Stomach (tissue), 8 donors: ENCODE measurements at regions not wholly inside any gene's neighbourhood (a gene's known extent, or its start where the extent isn't known, plus 50 kb on each side); places are given as distances from the start of the nearest gene placed in this dataset.

Experiments used
- DNase-seq, 2 donors: peaks; one replicate each; pipeline versions ENCODE4 v3.0.0 to v3.0.0-alpha.2; 2013 to 2019
- H3K27ac ChIP-seq, 5 donors: fragments of 200-600 bp in 4 of 5; sonication (generic) in 4 of 5; one replicate each; pipeline ENCODE4 v1.5.1; 2013 to 2019; ENCODE audit warnings: mild to moderate bottlenecking in 1 of 5, moderate library complexity in 1 of 5
- H3K27me3 ChIP-seq, 3 donors: fragments of 200-600 bp; sonication (generic); one replicate each; pipeline ENCODE4 v1.5.1; 2017 to 2019; ENCODE audit warnings: mixed run types in 1 of 3
- H3K36me3 ChIP-seq, 4 donors: fragments of 200-600 bp; sonication (generic); 1 replicate in 3 of 4; 2 replicates in 1 of 4; pipeline ENCODE4 v1.5.1; 2016 to 2019
- H3K4me1 ChIP-seq, 4 donors: fragments of 200-600 bp; sonication (generic); one replicate each; pipeline ENCODE4 v1.5.1; 2016 to 2019
- H3K4me3 ChIP-seq, 4 donors: fragments of 200-600 bp; sonication (generic) in 3 of 4; one replicate each; pipeline ENCODE4 v1.5.1; 2016 to 2019; ENCODE audit warnings: mild to moderate bottlenecking in 1 of 4
- H3K9me3 ChIP-seq, 4 donors: fragments of 200-600 bp; sonication (generic); one replicate each; pipeline ENCODE4 v1.5.1; 2016 to 2019
- EP300 ChIP-seq: sonication (generic); formaldehyde crosslinking; IDR thresholded peaks from one replicate; pipeline ENCODE4 v1.6.1; 2017; ENCODE audit warnings: antibody characterized with exemption
- POLR2A ChIP-seq, 4 donors: fragments of 450-650 bp; IDR thresholded peaks; one replicate each; pipeline ENCODE4 v1.6.1; 2016; ENCODE audit warnings: antibody characterized with exemption in 4 of 4, control low read depth in 2 of 4, mild to moderate bottlenecking in 1 of 4, moderate library complexity in 1 of 4
- POLR2AphosphoS5 ChIP-seq, 3 donors: sonication (generic); formaldehyde crosslinking; IDR thresholded peaks; one replicate each; pipeline ENCODE4 v1.6.1; 2016; ENCODE audit warnings: antibody characterized with exemption in 3 of 3
- whole genome bisulfite sequencing, 5 donors: extraction: QIAGEN DNeasy Blood & Tissue Kit in 3 of 5; methylation state at CpG; one replicate each; pipeline versions ENCODE4 v1.1.5 to v1.1.7; 2013 to 2018; 5-methylcytosine and 5-hydroxymethylcytosine counted together
- intact Hi-C: fragments of 100-400 bp; cut with DNase I; formaldehyde crosslinking; loops from one replicate; pipeline ENCODE4 v1.15.1; 2023; ENCODE audit warnings: low total_unique reads
- small RNA-seq, 4 donors: library from RNA; depleted of rRNA; stranded (forward); fragments of <200 nt; gene quantifications; one replicate each; pipeline ENCODE3, GENCODE V24; 2016
- TF ChIP-seq, protein P1 (sequence below), 7 experiments: fragments of 450-650 bp in 4 of 7; fragments of 200-600 bp in 3 of 7; sonication (generic) in 3 of 7; IDR thresholded peaks; one replicate each; pipeline ENCODE4 v1.5.1; 2016 to 2019; ENCODE audit warnings: antibody characterized with exemption in 7 of 7, control low read depth in 2 of 7, mild to moderate bottlenecking in 1 of 7
- donor health status: healthy with polysubstance abuse.
- donor health status: Bipolar disorder and iron deficiency.
- donor health status: healthy.

GRCh38 chr5:52204310-52204709 is 583.4 kb upstream of the ITGA1 start:
- TF ChIP-seq POLR2AphosphoS5 (IDR thresholded peaks at IDR 0.05) (no peak), EP300 (no peak), POLR2A (IDR thresholded peaks at IDR 0.05) (no peak)
- TF ChIP-seq, protein P1, sequence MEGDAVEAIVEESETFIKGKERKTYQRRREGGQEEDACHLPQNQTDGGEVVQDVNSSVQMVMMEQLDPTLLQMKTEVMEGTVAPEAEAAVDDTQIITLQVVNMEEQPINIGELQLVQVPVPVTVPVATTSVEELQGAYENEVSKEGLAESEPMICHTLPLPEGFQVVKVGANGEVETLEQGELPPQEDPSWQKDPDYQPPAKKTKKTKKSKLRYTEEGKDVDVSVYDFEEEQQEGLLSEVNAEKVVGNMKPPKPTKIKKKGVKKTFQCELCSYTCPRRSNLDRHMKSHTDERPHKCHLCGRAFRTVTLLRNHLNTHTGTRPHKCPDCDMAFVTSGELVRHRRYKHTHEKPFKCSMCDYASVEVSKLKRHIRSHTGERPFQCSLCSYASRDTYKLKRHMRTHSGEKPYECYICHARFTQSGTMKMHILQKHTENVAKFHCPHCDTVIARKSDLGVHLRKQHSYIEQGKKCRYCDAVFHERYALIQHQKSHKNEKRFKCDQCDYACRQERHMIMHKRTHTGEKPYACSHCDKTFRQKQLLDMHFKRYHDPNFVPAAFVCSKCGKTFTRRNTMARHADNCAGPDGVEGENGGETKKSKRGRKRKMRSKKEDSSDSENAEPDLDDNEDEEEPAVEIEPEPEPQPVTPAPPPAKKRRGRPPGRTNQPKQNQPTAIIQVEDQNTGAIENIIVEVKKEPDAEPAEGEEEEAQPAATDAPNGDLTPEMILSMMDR (IDR thresholded peaks at IDR 0.05) = no peak
- WGBS, 5 donors = 69 to 83% (median 78%) methylated on average over 3 of the region's 3 CpGs
- intact Hi-C loops = no loop called here

More at GRCh38 chr5:52204310-52204709, 583.4 kb upstream of the ITGA1 start:
- no peak for DNase-seq
- H3K27me3 ChIP-seq = no peaks in the 10 kb centered on the region
- H3K9me3 ChIP-seq = no peaks in the 10 kb centered on the region
- no peak overlapping the region for H3K27ac ChIP-seq
- no peaks in the 10 kb centered on the region for H3K4me1 ChIP-seq
- no peaks in the 10 kb centered on the region for H3K36me3 ChIP-seq
- no peak overlapping the region for H3K4me3 ChIP-seq

Small RNAs in the stretch of these regions (small RNA-seq; reads per million reads assigned to genes)
- gene RNA5SP182 = 0 to 0.62 (median 0) reads per million in 4 donors
